Endothelial cell of umbilical vein (primary cell): ENCODE measurements at regions not wholly inside any gene's neighbourhood (a gene's known extent, or its start where the extent isn't known, plus 50 kb on each side); places are given as distances from the start of the nearest gene placed in this dataset.

Source experiments
- BruUV-seq: library from RNA; stranded (reverse); fragments of 400-500 nt; replicated peaks from 2 replicates; lab custom pipeline; 2021; lab: Mats Ljungman, UMichigan
- CTCF ChIA-PET: fragments of 300-600, 350-600 bp; sonication (Branson Sonifier 250); formaldehyde crosslinking; loops from one replicate; lab custom pipeline; 2021; ENCODE audit warnings: antibody characterized with exemption, inconsistent platforms; lab: Charles Lee
- POLR2A ChIA-PET: fragments of 300-600, 350-600 bp; sonication (Branson Sonifier 250); formaldehyde crosslinking; loops from one replicate; lab custom pipeline; 2021; ENCODE audit warnings: antibody characterized with exemption, inconsistent platforms; lab: Charles Lee
- DNase-seq: peaks from one replicate; pipeline ENCODE4 v3.0.0-alpha.2; 2011; ENCODE audit warnings: low read depth, low spot score
- FAIRE-seq: peaks from 2 replicates; lab custom pipeline; 2011; peaks lifted over from hg19 to GRCh38; lab: Jason Lieb, UNC
- H2AFZ ChIP-seq: 2 replicates; pipeline ENCODE4 v1.6.0; 2012; ENCODE audit warnings: low read depth, low read length, control low read depth, inconsistent platforms
- H3K27ac ChIP-seq: 2 replicates; pipeline ENCODE4 v1.5.1; 2011; ENCODE audit warnings: low read depth, mild to moderate bottlenecking, control low read depth, low read length, moderate library complexity; ENCODE audit not compliant: insufficient read depth
- H3K27me3 ChIP-seq, 2 experiments: 2 replicates each; pipeline versions ENCODE4 v1.6.0 to v1.6.1; 2011; ENCODE audit warnings: low read length in 2 of 2, mixed read lengths in 1 of 2; ENCODE audit not compliant: control insufficient read depth in 2 of 2, insufficient read depth in 2 of 2
- H3K36me3 ChIP-seq, 2 experiments: 2 replicates in 1 of 2; 3 replicates in 1 of 2; pipeline ENCODE4 v1.5.1; 2011; ENCODE audit warnings: low read length in 2 of 2, mild to moderate bottlenecking in 1 of 2, moderate library complexity in 1 of 2; ENCODE audit not compliant: control insufficient read depth in 2 of 2, insufficient read depth in 2 of 2; ENCODE audit errors: extremely low read depth in 1 of 2
- H3K4me1 ChIP-seq: 3 replicates; pipeline ENCODE4 v1.5.1; 2011; ENCODE audit warnings: mild to moderate bottlenecking, low read length; ENCODE audit not compliant: control insufficient read depth, insufficient read depth; ENCODE audit errors: extremely low read depth
- H3K4me2 ChIP-seq: 2 replicates; pipeline ENCODE4 v1.6.1; 2011; ENCODE audit warnings: low read length, control low read depth, mixed read lengths; ENCODE audit not compliant: insufficient read depth
- H3K4me3 ChIP-seq, 3 experiments: fragments of 200-600 bp in 1 of 3; sonication (generic), shearing (Covaris generic) in 1 of 3; replicated peaks in 1 of 3; 2 replicates each; pipeline ENCODE4 v1.5.1; 2011 to 2016; ENCODE audit warnings: control low read depth in 3 of 3, low read length in 3 of 3, mild to moderate bottlenecking in 2 of 3, inconsistent platforms in 1 of 3, low read depth in 1 of 3, moderate library complexity in 1 of 3; ENCODE audit not compliant: insufficient read depth in 1 of 3
- H3K79me2 ChIP-seq: 2 replicates; pipeline ENCODE4 v1.6.0; 2012; ENCODE audit warnings: low read length, inconsistent platforms; ENCODE audit not compliant: control insufficient read depth, insufficient read depth
- H3K9ac ChIP-seq: replicated peaks from 2 replicates; pipeline ENCODE3; 2011; ENCODE audit warnings: low read length, control low read depth; ENCODE audit not compliant: insufficient read depth; ENCODE audit errors: extremely low read depth
- H3K9me1 ChIP-seq: replicated peaks from 3 replicates; pipeline ENCODE4 v1.6.0; 2011; ENCODE audit warnings: mild to moderate bottlenecking, low read length; ENCODE audit not compliant: control insufficient read depth, insufficient read depth; ENCODE audit errors: extremely low read depth
- H3K9me3 ChIP-seq: replicated peaks from 2 replicates; pipeline ENCODE4 v1.5.1; 2012; ENCODE audit warnings: low read length, inconsistent platforms; ENCODE audit not compliant: control insufficient read depth, insufficient read depth
- H4K20me1 ChIP-seq: replicated peaks from 2 replicates; pipeline ENCODE3; 2011; ENCODE audit warnings: mild to moderate bottlenecking, low read length; ENCODE audit not compliant: control insufficient read depth, insufficient read depth; ENCODE audit errors: extremely low read depth
- CTCF ChIP-seq, 2 donors: IDR thresholded peaks; 1 replicate in 1 of 2; 2 replicates in 1 of 2; pipeline ENCODE4 v1.5.1; 2011; ENCODE audit warnings: low read length in 2 of 2, mild to moderate bottlenecking in 2 of 2, moderate library complexity in 2 of 2, control low read depth in 1 of 2, inconsistent platforms in 1 of 2, low read depth in 1 of 2; ENCODE audit not compliant: insufficient read depth in 1 of 2; ENCODE audit errors: extremely low read depth in 1 of 2
- EZH2 ChIP-seq: IDR thresholded peaks from 2 replicates; pipeline ENCODE4 v1.6.1; 2012; ENCODE audit warnings: borderline replicate concordance, low read depth, mild to moderate bottlenecking, moderate library complexity, low read length, inconsistent platforms; ENCODE audit not compliant: severe bottlenecking
- FOS ChIP-seq: IDR thresholded peaks from 2 replicates; pipeline ENCODE4 v1.6.1; 2011; ENCODE audit warnings: mild to moderate bottlenecking, low read length, moderate library complexity, borderline replicate concordance; ENCODE audit not compliant: insufficient read depth
- GATA2 ChIP-seq: IDR thresholded peaks from 2 replicates; pipeline ENCODE4 v1.7.0; 2011; ENCODE audit warnings: low read depth, mild to moderate bottlenecking, moderate library complexity, mixed read lengths, low read length; ENCODE audit not compliant: insufficient read length, insufficient read depth
- JUN ChIP-seq: IDR thresholded peaks from 2 replicates; pipeline ENCODE4 v1.6.1; 2011; ENCODE audit warnings: borderline replicate concordance, low read depth; ENCODE audit not compliant: insufficient read length, insufficient read depth
- MAX ChIP-seq: IDR thresholded peaks from 2 replicates; pipeline ENCODE4 v1.6.1; 2011; ENCODE audit not compliant: insufficient read depth, insufficient read length
- MYC ChIP-seq: IDR thresholded peaks from one replicate; pipeline ENCODE4 v1.6.1; 2011; ENCODE audit warnings: mild to moderate bottlenecking, low read depth, low read length
- POLR2A ChIP-seq: IDR thresholded peaks from 2 replicates; pipeline ENCODE4 v1.6.1; 2012; ENCODE audit warnings: low read depth, mild to moderate bottlenecking, control low read depth, low read length
- POLR2AphosphoS5 ChIP-seq: IDR thresholded peaks from 2 replicates; pipeline ENCODE4 v1.6.1; 2012; ENCODE audit warnings: low read depth, mild to moderate bottlenecking, control low read depth, low read length, moderate library complexity; ENCODE audit not compliant: insufficient read depth
- dilution Hi-C: fragments of 300-500 bp; cut with MboI; formaldehyde crosslinking; loops from one replicate; pipeline ENCODE4 v1.15.0; 2019; ENCODE audit warnings: low sequenced_read_pairs; ENCODE audit not compliant: extremely low pct_ligation_motif_present
- intact Hi-C: fragments of 100-400 bp; cut with micrococcal nuclease; formaldehyde crosslinking; loops from one replicate; pipeline ENCODE4 v1.10.0; 2022

GRCh38 chr14:65867333-65867732, 454.8 kb downstream of the FUT8 start:
- no peak for DNase-seq
- Histone ChIP-seq H3K27ac (no peak overlapping the region), H3K4me3 (no peak overlapping the region), H3K9ac (no peak overlapping the region), H3K27me3 (no peaks in the 10 kb centered on the region), H3K79me2 (no peaks in the 10 kb centered on the region), H3K4me1 (no peaks in the 10 kb centered on the region), H2AFZ (no peak overlapping the region), H3K36me3 (no peaks in the 10 kb centered on the region), H3K9me1 (no peaks in the 10 kb centered on the region), H4K20me1 (no peaks in the 10 kb centered on the region), H3K9me3 (no peaks in the 10 kb centered on the region), H3K4me2 (no peak overlapping the region)
- POLR2A ChIA-PET, result no interaction called here
- dilution Hi-C loops, result no loop called here
- no peak for FAIRE-seq
- BruUV-seq, result no TSS peak
- CTCF ChIA-PET, result interaction anchor here (1.4 kb wide), 1 partner anchor 43 kb away, joined by 3 read pairs; no protein-coding TSS in a partner anchor
- intact Hi-C loops, result no loop called here
- no peak for TF ChIP-seq FOS
- no peak for TF ChIP-seq CTCF (IDR thresholded peaks at IDR 0.05; ENCODE audit: extremely low read depth in 1 of 2, insufficient read depth in 1 of 2, low read depth in 1 of 2, low read length in 2 of 2)
- no peak for TF ChIP-seq EZH2
- TF ChIP-seq MYC, result no peak
- no peak for TF ChIP-seq POLR2A
- TF ChIP-seq JUN, result no peak
- TF ChIP-seq GATA2, result no peak
- no peak for TF ChIP-seq MAX
- TF ChIP-seq POLR2AphosphoS5, result no peak
